ENCODE measurements at regions not wholly inside any gene's neighbourhood (a gene's known extent, or its start where the extent isn't known, plus 50 kb on each side); places are given as distances from the start of the nearest gene placed in this dataset.

DNA sequence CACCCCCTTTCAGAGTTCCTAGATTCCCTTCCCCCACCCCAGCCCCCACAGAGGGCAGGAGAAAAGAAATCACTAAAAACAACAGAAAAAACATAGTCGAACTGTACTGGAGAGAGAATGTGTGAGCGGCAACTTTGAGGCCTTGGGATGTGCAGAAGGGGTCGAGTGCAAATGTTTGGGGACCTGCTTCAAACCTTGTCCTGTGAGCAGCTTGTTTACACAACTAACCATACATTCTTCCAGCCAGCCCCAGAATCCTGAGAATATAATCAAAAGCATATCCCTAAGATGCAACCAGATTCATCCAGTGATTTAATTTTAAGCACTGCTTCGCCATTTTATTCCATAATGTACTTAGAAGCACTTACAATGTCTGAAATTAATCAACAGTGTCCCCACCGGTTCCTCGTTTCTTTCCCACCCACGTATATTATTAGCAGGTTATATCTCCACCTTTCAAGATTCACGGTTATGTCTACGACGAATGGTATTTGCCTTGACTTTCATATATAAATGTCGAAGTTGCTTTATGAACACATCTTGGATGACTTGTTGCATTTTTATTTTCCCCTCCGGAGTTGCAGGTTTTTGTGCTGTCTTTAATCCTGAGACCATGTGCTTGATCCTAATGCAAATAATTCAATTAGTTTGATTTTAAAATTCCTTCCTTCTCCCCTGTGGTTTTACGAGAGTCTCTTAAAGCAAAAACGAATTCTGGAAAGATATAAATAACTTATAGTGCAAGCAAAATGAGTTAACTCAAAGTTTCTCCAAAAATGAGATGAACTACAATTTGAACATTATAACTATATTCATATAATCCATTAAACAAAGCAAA is 107.6 kb downstream of the ZIC5 start:
- no peak for DNase-seq (ENCODE audit: extremely low spot score, insufficient read length, low read depth)
- no peak for FAIRE-seq

DNA sequence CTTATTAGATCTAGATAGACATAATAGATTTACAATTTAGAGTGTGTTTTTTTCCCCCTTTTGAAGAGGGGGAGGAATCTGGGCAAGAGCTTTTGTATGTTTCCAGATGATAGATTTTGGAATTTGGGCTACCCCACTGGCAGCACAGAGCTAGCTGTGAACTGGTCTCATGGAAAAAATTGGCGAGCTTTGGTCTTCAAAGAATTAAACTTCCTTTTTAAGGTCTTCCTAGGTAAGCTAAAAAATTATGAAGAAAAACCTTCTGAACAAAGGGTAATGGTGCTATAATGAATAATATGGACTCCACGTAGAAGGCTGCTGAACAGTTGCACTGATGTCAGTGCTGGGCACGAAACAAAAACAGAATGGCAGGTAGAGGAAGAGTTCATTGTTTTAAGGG is 109.3 kb downstream of the ZIC5 start:
- DNase-seq (ENCODE audit: extremely low spot score, insufficient read length, low read depth): no peak
- FAIRE-seq: no peak

DNA sequence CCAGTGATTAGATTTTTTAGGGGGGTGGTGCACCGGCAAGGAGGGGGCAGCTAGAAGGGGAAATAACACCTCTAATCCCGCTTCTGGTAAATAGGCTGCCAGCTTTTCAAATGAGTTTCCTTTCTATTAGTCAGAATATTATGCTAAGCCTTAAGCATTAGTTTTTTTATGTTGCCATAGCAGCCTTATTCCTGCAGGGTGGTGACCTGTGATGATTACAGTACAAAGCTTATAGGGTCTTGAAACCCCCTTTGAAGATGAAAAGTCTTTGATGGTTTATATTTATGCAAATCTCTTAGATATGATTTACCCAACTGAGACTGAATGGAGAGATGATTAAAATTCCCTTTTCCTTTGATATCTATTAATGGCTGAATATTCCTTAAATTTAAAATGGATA is 109.8 kb downstream of the ZIC5 start:
- no peak for DNase-seq (ENCODE audit: extremely low spot score, insufficient read length, low read depth)
- FAIRE-seq: no peak

DNA sequence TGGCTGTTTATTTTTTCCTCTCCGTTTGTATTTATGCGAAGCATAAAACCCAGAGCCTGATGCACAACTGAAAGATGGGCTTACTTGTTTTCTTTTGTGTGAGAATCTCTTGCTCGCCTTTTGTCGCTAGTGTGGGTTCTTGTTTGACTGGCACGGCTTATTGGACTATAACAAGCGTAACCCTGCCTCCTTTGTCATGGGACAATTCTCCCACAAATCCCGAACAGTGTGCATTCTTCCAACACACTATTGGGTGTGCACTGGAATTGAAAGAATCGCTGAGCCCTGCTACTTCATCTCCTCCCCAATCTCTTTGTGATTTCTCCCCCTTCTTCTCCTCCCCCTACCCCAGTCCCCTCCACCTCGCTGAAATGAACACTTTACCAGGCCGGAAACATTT is 110.8 kb downstream of the ZIC5 start:
- DNase-seq (ENCODE audit: extremely low spot score, insufficient read length, low read depth): no peak
- no peak for FAIRE-seq

DNA sequence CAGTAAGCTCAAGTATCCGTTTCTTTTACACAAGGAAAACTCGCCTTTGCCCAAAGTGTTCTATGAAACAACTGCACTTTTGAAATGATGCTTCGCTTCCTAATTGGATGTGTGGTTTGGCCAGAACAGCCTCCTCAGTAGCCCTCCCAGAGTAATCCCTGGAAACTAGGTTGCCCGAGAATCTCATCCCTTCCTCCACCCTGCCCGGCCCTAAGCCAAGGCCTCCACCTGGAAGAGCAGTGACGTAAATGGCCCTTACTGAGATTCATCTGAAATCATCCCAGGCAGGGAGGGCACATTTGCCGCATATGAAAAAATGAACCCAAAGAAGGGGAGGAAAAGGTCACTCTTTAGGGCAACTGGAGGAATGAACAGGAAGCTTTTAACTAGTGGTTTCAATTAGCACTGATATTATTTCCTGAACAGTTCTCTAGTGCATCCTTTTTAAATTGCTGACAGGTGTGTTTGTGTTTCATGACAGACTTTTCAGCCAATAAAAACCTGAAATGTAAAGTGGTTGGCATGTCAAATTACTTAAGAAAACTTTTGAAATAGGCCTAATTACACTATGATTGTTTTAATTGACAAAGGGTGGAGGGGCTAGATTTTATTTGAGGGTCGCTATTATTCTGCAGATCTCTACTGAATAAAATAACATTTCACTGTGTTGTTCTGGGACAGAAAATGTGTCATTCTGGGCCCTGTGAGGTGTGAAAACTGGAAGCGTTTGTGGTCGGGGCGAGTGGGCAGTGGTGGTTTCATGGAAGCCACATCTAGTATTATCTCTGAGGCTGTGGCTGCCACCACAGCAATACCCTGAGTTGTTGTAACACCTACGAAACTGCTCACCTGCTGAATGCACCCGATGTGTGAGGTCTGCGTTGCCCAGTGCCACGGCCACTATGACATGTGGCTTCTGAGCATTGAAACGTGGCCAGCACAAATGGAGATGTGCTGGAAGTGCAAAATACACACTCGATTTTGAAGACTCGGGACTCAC is 112.1 kb downstream of the ZIC5 start:
- peak; percentile 52 for FAIRE-seq
- DNase-seq (ENCODE audit: extremely low spot score, insufficient read length, low read depth): peak; percentile 7

DNA sequence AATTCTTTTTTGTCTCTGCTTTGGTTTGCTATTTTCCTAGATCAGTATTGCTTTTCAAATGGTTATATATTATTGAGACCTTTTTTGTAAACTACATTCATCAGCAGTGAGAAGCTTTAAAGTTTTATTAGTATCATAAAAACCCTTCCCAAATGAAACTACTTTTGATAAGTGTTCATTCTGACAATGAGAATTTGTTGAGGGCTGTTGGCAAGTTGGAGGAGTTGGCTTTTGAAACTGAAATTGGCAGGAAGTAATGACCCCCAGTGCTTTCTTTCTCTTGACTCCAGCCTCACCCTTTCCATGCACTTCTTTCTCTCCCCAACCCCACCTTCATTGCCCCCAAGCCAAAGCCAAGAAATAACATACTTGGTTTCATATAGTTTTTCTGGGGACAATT is 113.8 kb downstream of the ZIC5 start:
- no peak for FAIRE-seq
- DNase-seq (ENCODE audit: extremely low spot score, insufficient read length, low read depth): no peak

DNA sequence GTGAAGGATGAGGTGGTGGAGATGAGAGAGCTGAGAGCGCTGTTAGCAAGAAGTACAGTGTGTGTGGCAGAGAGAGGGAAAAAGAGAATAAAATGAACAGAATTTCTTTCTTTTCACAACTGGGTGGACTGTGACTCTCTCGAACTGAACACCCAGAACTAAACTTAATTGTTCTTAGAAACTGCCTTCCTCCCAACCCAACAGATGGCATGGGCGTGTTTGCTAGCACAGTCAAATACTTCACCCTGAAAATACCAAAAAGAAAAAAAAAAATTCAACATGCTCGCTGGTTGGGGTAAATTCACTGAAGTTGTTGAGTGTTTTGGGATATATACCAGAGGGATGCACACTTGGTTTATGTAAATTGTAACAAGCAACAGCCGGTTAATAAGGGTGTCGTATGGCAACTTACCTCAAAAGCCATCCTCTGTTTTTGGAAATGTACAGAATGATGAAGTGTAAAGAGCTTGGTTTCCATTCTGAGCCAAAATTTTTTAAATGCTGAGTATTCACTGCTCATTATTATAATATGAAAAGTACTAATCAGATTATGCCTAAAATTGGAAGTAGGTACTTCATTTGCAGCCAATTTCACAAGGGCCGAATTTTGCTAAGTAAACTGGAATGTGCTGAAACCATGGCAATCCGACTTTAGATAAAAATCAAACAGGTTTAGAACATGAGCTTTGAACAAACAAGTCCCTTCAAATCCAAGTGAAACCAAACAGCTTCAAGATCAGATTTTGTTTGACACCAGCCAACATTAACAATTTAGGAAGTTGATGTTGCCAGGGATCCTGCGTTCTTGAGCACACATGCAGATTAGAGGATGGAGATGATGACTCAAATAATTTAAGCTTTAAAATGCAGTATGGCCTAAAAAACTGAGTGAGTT is 115.8 kb downstream of the ZIC5 start:
- FAIRE-seq (no peak), DNase-seq (ENCODE audit: extremely low spot score, insufficient read length, low read depth) (no peak)

DNA sequence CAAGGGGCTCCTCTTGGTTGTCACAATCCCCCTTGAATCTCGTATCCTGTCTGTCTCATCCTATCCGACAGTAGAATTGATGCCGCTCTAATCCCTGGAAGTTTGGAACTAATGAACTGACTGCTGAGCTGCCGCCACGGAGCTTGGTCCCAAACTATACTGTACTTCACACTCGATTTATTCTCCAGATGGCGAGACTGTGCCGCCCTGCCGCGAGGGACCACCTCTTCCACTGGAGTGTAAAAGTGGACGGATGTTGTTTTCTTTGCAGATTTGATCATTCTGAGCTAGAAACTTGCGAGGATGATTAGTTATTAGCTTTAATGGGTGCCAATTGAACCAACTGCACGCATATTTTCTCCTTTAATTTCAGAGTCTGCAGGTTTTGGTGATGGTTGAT is 117.2 kb downstream of the ZIC5 start:
- DNase-seq (ENCODE audit: extremely low spot score, insufficient read length, low read depth): no peak
- FAIRE-seq: no peak

DNA sequence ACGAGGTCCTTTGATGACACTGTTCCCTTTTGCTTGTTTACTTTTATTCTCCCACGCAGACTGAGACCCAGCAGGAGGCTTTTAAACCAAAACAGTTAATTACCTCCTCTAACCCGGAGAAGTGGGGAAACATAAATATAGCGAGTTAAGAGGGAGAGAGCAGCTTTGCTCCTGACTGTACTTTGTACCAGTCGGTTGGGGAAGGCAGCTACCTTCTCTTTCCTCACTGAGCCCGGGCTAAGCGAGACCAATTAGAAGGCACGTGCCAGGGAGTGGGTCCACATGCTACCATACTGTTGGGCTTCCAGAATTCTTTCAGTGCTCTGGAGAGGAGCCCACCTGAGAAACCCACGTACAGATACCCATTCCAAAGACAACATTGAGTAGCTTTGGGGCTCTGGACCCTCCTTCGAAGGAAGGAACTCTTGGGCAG is 124.2 kb downstream of the ZIC5 start:
- no peak for DNase-seq (ENCODE audit: extremely low spot score, insufficient read length, low read depth)

DNA sequence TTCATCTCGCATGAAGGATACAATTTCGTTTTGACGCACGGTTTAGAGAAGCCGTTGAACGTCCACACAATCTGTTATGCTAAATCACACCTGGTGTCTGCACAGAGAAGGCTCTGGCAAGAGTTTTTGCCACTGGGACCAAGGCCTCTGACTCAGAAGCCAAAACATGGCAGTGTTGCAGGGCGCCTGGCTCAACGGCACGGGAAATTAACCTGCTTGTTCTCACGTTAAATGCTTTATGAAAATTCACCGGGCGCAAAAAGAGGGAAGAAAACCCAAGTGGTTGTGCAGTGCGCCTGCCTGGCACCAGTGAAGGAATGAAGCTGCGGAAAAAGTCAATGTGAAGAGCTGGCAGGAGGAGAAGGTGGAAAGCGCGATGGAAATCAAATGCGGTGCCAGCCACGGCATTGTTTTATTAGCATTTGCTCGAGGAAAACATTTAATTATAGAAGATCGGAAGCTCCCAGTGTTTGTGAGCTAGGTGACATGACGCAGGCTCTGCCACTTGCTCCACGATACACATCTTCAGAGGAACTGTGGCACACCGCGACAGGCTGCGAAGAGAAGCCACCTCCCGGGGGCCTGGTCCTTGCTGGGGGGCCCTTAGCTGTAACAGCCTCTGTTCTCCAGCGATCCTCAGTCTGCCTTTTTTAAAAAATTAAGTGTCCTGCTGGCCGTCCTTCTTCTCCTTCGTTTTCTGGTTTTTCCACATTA is 126.2 kb downstream of the ZIC5 start:
- FAIRE-seq (no peak), DNase-seq (ENCODE audit: extremely low spot score, insufficient read length, low read depth) (no peak)

More for the DNA sequence above, 124.2 kb downstream of the ZIC5 start:
- FAIRE-seq: no peak

DNA sequence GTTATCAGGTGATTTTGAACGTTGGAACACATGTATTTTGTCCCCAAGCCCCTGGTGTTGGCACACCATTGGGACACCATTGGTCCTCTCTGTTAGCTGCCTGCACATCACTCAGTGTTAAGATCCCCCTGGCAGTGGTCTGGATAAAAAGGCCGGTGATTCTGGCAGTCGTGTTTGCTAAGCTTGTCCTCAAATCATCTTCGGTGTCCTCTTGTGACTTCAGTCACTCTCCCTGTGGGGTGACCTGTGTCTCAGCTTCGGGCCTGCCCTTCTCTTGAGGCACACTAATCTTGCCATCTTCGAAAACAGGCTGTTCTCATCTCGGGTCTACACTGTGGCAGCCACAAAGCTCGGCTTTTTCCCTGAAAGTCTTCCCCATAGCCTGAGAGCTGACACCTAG is 127.1 kb downstream of the ZIC5 start:
- FAIRE-seq: no peak
- DNase-seq (ENCODE audit: extremely low spot score, insufficient read length, low read depth): no peak

DNA sequence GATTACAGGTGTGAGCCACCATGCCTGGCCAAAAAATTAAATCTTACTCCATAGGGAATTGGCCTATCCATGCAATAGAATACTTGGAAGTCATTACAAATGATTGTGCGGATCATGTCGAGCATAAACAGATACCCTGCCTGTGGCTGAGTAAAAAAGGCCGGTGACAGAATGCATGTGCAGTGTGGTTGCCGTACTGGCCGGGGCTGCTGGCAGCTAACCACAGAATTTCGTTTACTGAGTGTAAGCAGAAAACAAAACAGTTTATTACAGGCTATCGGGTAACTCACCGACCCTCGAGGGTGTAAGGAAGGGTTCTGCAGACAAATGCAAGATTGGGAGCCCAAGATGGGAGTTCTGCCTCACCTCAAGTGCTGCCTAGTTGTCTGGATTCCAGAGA is 127.7 kb downstream of the ZIC5 start:
- no peak for FAIRE-seq

DNA sequence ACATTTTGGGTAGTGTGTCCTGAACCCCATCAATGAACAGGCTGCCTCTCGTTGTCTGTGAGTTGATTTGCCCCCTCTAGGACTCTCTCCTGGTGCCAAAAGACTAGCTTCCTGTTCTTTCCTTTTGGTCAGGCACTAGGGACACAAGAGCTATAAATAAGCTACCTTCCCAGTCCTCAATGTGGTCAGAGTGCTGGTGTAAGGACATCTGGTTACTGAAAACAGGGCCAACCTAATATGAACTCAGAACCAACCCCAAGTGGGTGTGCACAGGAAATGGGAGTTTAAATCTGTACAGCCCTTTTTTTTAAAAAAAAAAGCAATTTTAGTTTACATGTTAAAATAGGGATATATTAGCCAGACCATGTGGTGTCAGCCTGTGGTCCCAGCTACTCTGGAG is 129.2 kb downstream of the ZIC5 start:
- no peak for DNase-seq (ENCODE audit: extremely low spot score, insufficient read length, low read depth)

More for the DNA sequence above, 127.7 kb downstream of the ZIC5 start:
- no peak for DNase-seq (ENCODE audit: extremely low spot score, insufficient read length, low read depth)

DNA sequence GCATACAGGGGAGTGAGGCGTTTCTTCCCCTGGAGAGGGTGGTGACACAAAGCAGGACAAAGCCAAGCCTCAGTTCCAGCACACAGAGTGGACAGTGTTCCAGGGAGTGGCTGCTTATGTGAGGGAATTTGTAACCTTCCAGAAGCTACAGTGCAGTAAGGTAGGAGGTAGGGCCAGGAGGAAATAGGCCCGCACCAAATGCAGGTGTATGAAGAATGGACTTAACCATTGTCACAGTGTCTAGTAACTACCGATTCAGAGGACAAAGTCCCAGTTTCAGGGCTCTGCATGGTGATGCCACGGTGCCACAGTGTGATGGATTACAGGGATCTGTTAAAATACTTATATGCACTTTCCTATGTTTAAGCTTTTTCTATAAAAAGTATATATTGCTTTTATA is 135.3 kb downstream of the ZIC5 start:
- DNase-seq (ENCODE audit: extremely low spot score, insufficient read length, low read depth) (no peak), FAIRE-seq (no peak)

More for the DNA sequence above, 129.2 kb downstream of the ZIC5 start:
- no peak for FAIRE-seq

DNA sequence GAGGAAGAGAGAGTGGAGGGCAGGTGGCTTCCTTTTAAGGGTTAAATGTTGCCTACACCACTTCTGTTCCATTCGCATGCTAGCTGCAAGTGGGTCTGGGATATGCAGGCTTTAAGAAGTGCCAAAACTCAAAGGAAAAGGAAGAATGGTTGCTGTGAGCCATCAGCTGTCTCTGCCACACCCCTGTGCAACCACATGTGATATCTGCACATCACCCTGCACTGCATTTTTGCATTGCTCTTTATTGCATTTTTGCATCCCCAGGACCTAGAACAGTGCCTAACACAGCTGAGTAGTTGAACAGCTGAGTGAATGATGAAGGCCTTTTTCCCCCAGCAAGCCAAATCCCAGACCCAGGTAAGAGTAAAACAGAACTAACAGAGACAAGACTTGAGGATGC is 136.1 kb downstream of the ZIC5 start:
- FAIRE-seq: no peak

DNA sequence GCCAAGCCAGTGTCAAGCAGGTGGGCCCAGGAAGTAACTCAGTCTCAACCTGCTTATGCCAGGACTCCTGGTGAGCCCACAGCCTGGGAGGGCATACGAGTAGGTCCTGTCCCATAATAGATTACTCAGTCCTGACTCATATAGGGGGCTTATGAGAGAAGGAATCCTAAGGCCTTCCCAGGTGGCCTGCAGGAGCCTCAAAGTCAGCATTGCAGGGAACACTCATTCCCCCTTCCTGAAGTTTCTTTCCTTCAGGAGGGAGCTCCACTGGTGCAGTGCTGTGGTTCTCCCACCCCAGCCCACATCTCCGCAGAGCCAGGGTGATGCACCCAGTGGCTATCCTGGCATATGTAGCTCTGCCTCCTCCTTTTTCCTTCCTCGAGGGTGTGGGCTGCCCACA is 137.3 kb downstream of the ZIC5 start:
- FAIRE-seq: no peak
- DNase-seq (ENCODE audit: extremely low spot score, insufficient read length, low read depth): no peak

More for the DNA sequence above, 136.1 kb downstream of the ZIC5 start:
- DNase-seq (ENCODE audit: extremely low spot score, insufficient read length, low read depth): no peak

DNA sequence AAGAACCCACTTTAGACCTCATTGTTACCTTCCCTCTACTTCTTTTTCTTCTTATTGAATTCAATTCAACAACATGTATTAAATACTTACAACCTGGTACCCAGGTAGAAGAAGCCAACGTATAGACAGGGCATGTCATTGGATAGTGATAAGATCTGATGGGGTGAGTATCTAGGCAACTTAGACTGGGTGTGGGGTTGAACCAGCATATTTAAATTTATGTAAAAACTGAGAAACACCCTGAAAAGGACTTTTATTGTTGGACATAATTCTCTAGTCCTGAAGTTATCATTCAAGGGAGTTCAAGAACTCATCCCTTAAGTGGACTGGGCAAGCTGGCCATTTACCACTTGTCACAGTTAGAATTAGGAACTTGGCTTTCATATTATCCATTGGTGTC is 139.2 kb downstream of the ZIC5 start:
- no peak for FAIRE-seq
- no peak for DNase-seq (ENCODE audit: extremely low spot score, insufficient read length, low read depth)

DNA sequence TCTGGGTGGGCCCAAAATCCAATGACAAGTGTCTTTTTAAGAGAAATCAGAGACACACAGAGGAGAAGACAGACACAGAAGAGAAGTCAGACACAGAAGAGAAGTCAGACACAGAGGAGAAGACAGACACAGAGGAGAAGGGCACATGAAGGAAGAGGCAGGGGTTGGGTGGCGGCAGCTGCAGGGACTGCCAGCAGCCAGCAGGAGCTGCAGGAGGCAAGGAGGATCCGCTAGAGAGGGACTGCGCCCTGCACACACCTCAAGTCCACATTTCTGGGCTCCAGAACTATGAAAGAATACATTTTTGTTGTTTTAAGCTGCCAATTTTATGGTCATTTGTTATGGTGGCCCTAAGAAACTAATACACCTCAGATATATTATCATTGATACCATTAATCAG is 140.6 kb downstream of the ZIC5 start:
- DNase-seq (ENCODE audit: extremely low spot score, insufficient read length, low read depth) (no peak), FAIRE-seq (no peak)

DNA sequence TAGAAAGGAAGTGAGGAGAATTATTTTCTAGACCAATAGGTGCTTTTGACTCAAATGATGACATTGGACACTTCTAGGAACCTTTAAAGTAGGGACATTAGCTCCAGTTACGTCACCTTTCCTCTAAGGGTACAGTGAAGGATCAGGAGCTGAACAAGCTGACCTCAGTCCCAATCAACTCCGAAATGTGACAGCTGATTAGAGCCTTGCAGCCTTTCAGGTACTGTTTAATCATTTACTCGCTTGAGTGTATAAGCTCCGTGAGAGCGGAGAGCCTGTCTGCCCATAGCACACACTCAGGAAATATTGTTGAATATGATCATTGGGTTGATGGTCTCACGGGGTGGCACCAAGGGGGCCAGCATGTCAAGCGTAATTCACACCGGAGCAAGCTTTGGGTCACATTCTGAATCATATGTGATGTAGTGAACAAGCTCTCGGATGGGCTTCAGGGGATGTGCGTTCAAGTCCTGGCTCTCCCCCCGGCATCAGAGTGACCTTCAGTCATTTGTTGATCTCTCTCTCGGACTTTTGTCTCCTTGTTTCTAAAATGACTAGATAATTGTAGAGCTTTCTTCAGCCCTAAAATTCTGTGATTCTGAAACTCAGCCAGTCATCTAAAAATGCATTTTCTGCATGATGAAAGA is 141.9 kb downstream of the ZIC5 start:
- FAIRE-seq: no peak
- no peak for DNase-seq (ENCODE audit: extremely low spot score, insufficient read length, low read depth)

Measured in GM18507 (cell line).